ENCODE measurements at regions not wholly inside any gene's neighbourhood (a gene's known extent, or its start where the extent isn't known, plus 50 kb on each side); places are given as distances from the start of the nearest gene placed in this dataset.

DNA sequence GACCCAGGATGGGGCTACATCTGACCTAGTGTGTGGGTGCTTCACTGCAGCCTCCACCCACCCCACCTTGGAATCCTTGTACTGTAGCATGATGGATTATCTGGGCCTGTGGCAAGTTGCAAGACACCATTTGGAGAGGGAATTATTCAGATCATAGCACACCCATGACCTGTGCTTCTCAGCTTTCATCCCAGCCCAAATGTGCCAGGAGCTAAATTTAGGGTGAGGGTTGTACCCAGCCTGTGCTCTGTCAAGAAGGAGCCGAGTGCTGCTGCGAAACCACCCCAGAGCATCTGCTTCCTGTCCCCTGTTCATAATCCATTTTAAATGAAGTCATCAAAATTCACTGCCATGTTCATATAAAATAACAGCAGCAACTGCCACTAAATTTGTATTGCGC lies 394.5 kb downstream of the SHANK2 start:
- H3K4me3 ChIP-seq (ENCODE audit: low read depth in 1 of 2, low read length in 2 of 2): no peak overlapping the region
- H4K20me1 ChIP-seq (ENCODE audit: insufficient read depth, low read length): no peaks in the 10 kb centered on the region
- H3K27me3 ChIP-seq (ENCODE audit: insufficient read depth, low read length, poor library complexity): no peaks in the 10 kb centered on the region
- no peak overlapping the region for H3K4me2 ChIP-seq (ENCODE audit: insufficient read depth, low read length)
- TF ChIP-seq EZH2 (IDR thresholded peaks at IDR 0.05; ENCODE audit: borderline replicate concordance, low read depth, low read length, severe bottlenecking): no peak
- TF ChIP-seq, protein P1, sequence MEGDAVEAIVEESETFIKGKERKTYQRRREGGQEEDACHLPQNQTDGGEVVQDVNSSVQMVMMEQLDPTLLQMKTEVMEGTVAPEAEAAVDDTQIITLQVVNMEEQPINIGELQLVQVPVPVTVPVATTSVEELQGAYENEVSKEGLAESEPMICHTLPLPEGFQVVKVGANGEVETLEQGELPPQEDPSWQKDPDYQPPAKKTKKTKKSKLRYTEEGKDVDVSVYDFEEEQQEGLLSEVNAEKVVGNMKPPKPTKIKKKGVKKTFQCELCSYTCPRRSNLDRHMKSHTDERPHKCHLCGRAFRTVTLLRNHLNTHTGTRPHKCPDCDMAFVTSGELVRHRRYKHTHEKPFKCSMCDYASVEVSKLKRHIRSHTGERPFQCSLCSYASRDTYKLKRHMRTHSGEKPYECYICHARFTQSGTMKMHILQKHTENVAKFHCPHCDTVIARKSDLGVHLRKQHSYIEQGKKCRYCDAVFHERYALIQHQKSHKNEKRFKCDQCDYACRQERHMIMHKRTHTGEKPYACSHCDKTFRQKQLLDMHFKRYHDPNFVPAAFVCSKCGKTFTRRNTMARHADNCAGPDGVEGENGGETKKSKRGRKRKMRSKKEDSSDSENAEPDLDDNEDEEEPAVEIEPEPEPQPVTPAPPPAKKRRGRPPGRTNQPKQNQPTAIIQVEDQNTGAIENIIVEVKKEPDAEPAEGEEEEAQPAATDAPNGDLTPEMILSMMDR (IDR thresholded peaks at IDR 0.05; ENCODE audit: borderline replicate concordance, extremely low read depth, low read length, poor library complexity, severe bottlenecking): no peak
- no peaks in the 10 kb centered on the region for H3K79me2 ChIP-seq (ENCODE audit: insufficient read depth, low read length)
- H3K27ac ChIP-seq (ENCODE audit: low read length): no peak overlapping the region
- DNase-seq (no peak), ATAC-seq (ENCODE audit: insufficient read depth, low read depth) (no peak)
- H3K9ac ChIP-seq (ENCODE audit: low read depth, low read length): no peak overlapping the region
- no peaks in the 10 kb centered on the region for H3K4me1 ChIP-seq (ENCODE audit: insufficient read depth, low read length)
- no peaks in the 10 kb centered on the region for H3K36me3 ChIP-seq (ENCODE audit: insufficient read depth, low read length)
- no peak overlapping the region for H2AFZ ChIP-seq (ENCODE audit: low read depth, low read length)
- H3K9me3 ChIP-seq (ENCODE audit: insufficient read depth, low read length, severe bottlenecking): no peaks in the 10 kb centered on the region

DNA sequence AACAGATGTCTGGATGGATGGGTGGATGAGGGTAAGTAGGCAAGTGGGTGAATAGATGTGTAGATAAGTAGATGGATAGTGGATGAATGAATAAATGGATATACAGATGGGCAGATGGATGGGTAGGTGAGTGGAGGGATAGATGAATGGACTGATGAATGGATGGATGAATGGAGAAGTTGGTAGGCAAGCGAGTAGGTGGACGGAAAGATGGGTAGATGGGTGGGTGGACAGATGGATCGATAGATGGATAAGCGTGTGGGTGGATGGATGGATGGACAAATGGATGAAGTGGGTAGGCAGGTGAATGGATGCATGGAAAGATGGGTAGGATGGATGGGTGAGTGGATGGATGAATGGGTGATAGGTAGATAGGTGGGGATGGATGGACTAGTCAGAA lies 393.2 kb downstream of the SHANK2 start:
- Histone ChIP-seq H2AFZ (ENCODE audit: low read depth, low read length) (no peak overlapping the region), H3K4me1 (ENCODE audit: insufficient read depth, low read length) (no peaks in the 10 kb centered on the region), H3K79me2 (ENCODE audit: insufficient read depth, low read length) (no peaks in the 10 kb centered on the region), H3K36me3 (ENCODE audit: insufficient read depth, low read length) (no peaks in the 10 kb centered on the region), H3K9ac (ENCODE audit: low read depth, low read length) (no peak overlapping the region), H3K27me3 (ENCODE audit: insufficient read depth, low read length, poor library complexity) (no peaks in the 10 kb centered on the region), H3K4me3 (ENCODE audit: low read depth in 1 of 2, low read length in 2 of 2) (no peak overlapping the region), H3K4me2 (ENCODE audit: insufficient read depth, low read length) (no peak overlapping the region), H4K20me1 (ENCODE audit: insufficient read depth, low read length) (no peaks in the 10 kb centered on the region), H3K27ac (ENCODE audit: low read length) (no peak overlapping the region), H3K9me3 (ENCODE audit: insufficient read depth, low read length, severe bottlenecking) (no peaks in the 10 kb centered on the region)
- no peak for DNase-seq
- ATAC-seq (ENCODE audit: insufficient read depth, low read depth): no peak
- TF ChIP-seq, protein P1 (IDR thresholded peaks at IDR 0.05; ENCODE audit: borderline replicate concordance, extremely low read depth, low read length, poor library complexity, severe bottlenecking): no peak
- TF ChIP-seq EZH2 (IDR thresholded peaks at IDR 0.05; ENCODE audit: borderline replicate concordance, low read depth, low read length, severe bottlenecking): no peak

DNA sequence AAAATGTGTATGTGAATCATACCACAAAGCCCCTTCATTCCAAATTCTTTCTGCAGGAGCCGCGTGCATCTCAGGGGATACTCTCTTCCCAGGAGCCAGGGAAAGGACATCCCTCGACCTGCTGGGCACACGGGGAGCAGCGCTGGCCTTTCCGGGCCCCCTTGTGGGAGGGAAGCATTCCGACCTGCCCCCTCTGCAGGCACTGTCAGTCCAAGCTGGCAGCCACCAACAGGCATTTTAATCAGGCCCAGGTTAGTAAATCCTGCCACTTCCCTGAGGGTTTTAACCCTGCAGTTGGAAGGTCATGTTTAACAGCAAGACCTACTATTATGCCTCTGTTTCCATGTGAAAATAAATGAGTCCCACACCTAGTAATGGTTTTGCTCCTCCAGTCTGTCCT lies 391.5 kb downstream of the SHANK2 start:
- no peak overlapping the region for H3K27ac ChIP-seq (ENCODE audit: low read length)
- H4K20me1 ChIP-seq (ENCODE audit: insufficient read depth, low read length): no peaks in the 10 kb centered on the region
- H3K9ac ChIP-seq (ENCODE audit: low read depth, low read length): no peak overlapping the region
- DNase-seq (no peak), ATAC-seq (ENCODE audit: insufficient read depth, low read depth) (no peak)
- no peaks in the 10 kb centered on the region for H3K79me2 ChIP-seq (ENCODE audit: insufficient read depth, low read length)
- no peaks in the 10 kb centered on the region for H3K9me3 ChIP-seq (ENCODE audit: insufficient read depth, low read length, severe bottlenecking)
- H3K27me3 ChIP-seq (ENCODE audit: insufficient read depth, low read length, poor library complexity): no peaks in the 10 kb centered on the region
- H3K4me3 ChIP-seq (ENCODE audit: low read depth in 1 of 2, low read length in 2 of 2): no peak overlapping the region
- H2AFZ ChIP-seq (ENCODE audit: low read depth, low read length): no peak overlapping the region
- TF ChIP-seq, protein P1 (IDR thresholded peaks at IDR 0.05; ENCODE audit: borderline replicate concordance, extremely low read depth, low read length, poor library complexity, severe bottlenecking): no peak
- no peak for TF ChIP-seq EZH2 (IDR thresholded peaks at IDR 0.05; ENCODE audit: borderline replicate concordance, low read depth, low read length, severe bottlenecking)
- H3K4me1 ChIP-seq (ENCODE audit: insufficient read depth, low read length): no peaks in the 10 kb centered on the region
- no peaks in the 10 kb centered on the region for H3K36me3 ChIP-seq (ENCODE audit: insufficient read depth, low read length)
- H3K4me2 ChIP-seq (ENCODE audit: insufficient read depth, low read length): no peak overlapping the region

DNA sequence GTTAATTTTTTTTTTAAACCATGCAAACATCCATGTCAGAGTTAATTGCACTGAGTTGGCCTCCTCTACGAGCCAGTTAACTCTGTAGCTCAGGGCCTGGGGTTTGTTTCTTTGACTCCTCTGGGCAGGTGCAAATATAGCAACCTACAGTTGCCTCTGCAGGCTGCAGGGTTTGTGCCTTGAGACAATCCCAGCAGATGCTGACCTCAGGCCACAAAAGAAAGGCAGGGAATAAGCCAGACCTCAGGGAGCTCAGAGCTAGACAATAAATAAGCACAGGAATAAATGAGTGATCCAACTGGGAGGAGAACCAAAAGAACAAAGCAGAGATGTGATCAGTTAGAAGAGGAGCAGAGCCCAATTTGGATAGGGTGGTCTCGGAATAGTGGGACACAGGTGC lies 390.8 kb downstream of the SHANK2 start:
- Histone ChIP-seq H3K4me2 (ENCODE audit: insufficient read depth, low read length) (no peak overlapping the region), H3K36me3 (ENCODE audit: insufficient read depth, low read length) (no peaks in the 10 kb centered on the region), H3K4me1 (ENCODE audit: insufficient read depth, low read length) (no peaks in the 10 kb centered on the region), H3K79me2 (ENCODE audit: insufficient read depth, low read length) (no peaks in the 10 kb centered on the region), H2AFZ (ENCODE audit: low read depth, low read length) (no peak overlapping the region), H3K9ac (ENCODE audit: low read depth, low read length) (no peak overlapping the region), H3K27me3 (ENCODE audit: insufficient read depth, low read length, poor library complexity) (no peaks in the 10 kb centered on the region), H4K20me1 (ENCODE audit: insufficient read depth, low read length) (no peaks in the 10 kb centered on the region), H3K4me3 (ENCODE audit: low read depth in 1 of 2, low read length in 2 of 2) (no peak overlapping the region), H3K27ac (ENCODE audit: low read length) (no peak overlapping the region), H3K9me3 (ENCODE audit: insufficient read depth, low read length, severe bottlenecking) (no peaks in the 10 kb centered on the region)
- TF ChIP-seq, protein P1 (IDR thresholded peaks at IDR 0.05; ENCODE audit: borderline replicate concordance, extremely low read depth, low read length, poor library complexity, severe bottlenecking): no peak
- no peak for TF ChIP-seq EZH2 (IDR thresholded peaks at IDR 0.05; ENCODE audit: borderline replicate concordance, low read depth, low read length, severe bottlenecking)
- ATAC-seq (ENCODE audit: insufficient read depth, low read depth) (no peak), DNase-seq (no peak)
